Hippocampal formation (tissue), 2 donors: ENCODE measurements at regions not wholly inside any gene's neighbourhood (a gene's known extent, or its start where the extent isn't known, plus 50 kb on each side); places are given as distances from the start of the nearest gene placed in this dataset.
"Not testable (repeated sequence)": the region's sequence is repeated elsewhere in the genome, so short reads cannot be mapped to it uniquely, and the experiment has no call there.

Experiments used
- DNase-seq, 2 donors: peaks; one replicate each; lab custom pipeline; 2025; lab: John Stamatoyannopoulos, UW

GRCh38 chr3:36077320-36077719 lies 303.0 kb upstream of the STAC start:
- DNase-seq, result no peak

DNA sequence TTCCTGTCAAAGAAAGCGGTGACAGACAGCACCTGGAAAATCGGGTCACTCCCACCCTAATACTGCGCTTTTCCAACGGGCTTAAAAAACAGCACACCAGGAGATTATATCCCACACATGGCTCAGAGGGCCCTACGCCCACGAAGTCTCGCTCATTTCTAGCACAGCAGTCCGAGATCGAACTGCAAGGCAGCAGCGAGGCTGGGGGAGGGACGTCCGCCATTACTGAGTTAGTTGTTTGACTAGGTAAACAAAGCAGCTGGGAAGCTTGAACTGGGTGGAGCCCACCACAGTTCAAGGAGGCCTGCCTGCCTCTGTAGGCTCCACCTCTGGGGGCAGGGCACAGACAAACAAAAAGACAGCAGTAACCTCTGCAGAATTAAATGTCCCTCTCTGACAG lies 297.3 kb upstream of the STAC start:
- DNase-seq, result not testable (repeated sequence)

DNA sequence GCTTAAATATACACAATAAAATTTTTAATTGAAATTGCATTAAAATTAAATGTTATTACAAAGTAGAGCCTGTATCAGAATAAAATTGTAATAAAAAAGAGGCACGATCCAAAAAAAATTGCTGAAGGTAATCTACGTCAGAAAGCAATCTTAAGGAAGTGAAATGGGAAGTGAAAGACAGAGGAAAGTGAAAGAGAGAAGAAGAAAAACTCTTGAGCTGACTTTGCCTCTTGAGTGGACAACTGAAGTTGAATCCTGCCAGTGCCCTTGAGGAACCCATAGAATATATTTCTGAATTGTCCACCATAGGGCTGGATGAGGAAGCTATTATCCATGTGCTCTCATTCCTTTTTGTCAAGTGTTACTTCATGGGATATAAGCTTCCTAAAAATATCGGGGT lies 285.1 kb upstream of the STAC start:
- DNase-seq, result no peak

- no peak for DNase-seq
Observed at GRCh38 chr3:36097209-36097608, 283.1 kb upstream of the STAC start.

- no peak for DNase-seq
Observed at GRCh38 chr3:36114353-36114752, 266.0 kb upstream of the STAC start.

GRCh38 chr3:36124118-36124796 lies 256.0 kb upstream of the STAC start:
- no peak for DNase-seq

- no peak for DNase-seq
Observed at GRCh38 chr3:36132214-36132613, 248.1 kb upstream of the STAC start.

DNA sequence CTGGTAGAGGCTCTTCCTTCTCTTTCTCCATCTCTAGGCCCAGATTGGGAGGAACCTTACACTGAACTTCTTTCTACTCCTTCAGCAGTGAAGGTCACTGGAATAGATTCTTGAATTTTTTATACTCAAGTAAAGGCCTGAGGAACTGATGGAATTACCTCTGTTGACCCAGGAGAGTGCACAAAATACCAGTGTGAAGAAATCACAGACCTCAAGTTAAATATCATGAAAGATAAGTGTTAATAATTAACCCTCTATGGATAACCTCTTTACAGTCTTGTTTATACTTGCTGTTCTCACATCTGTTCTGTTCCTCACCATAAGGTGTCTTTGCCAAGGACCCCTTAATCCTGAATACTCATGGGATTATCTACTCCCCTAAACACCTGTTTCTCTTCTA lies 244.4 kb upstream of the STAC start:
- no peak for DNase-seq

- no peak for DNase-seq
Observed at GRCh38 chr3:36142746-36143145, 237.6 kb upstream of the STAC start.

GRCh38 chr3:36146404-36146803 lies 233.9 kb upstream of the STAC start:
- DNase-seq, result no peak

DNA sequence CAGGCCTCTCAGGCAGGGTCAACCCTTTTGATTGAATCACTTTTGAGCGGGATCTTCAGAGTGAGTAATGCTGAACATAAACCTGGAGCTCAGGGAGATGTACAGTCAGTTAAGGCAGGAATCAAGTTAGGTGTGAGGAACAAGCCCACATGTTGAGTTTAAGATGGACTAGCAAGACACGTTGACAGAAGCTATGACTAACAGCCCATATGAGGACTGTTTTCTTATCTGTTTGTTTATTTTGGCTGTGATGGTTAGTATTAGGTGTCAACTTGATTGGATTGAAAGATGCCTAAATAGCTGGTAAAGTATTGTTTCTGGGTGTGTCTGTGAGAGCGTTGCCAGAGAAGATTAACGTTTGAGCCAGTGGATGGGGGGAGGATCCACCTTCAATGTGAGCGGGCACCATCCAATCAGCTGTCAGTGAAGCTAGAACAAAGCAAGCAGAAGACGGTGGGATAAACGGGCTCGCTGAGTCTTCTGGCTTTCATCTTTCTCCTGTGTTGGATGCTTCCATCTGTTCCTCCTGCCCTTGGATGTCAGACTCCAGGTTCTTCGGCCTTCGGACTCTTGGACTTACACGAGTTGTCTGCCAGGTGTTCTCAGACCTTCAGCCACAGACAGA lies 232.3 kb upstream of the STAC start:
- no peak for DNase-seq

DNA sequence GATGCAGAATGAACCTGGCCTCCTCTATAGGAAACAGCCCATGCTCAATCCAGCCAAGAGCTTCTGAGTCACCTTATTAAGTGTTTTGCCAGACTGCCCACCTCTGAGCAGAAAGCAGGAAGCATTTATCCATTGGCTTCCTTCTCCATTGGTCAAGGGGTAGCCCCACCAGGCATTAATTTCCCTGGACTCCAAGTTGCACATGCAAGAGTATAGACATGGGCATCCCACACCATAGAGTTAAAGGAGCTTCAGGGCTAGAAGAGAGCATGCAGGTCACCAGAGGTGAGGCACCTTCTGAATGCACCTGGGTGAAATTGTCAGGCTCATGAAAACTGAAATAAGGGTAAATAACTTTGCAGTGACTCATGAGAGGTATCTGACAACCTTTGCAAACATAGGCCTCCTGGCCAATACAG lies 230.8 kb upstream of the STAC start:
- DNase-seq, result no peak

GRCh38 chr3:36155515-36155914 lies 224.8 kb upstream of the STAC start:
- DNase-seq, result no peak

- DNase-seq, result no peak
Observed at GRCh38 chr3:36164400-36164799, 215.9 kb upstream of the STAC start.

GRCh38 chr3:36165509-36166290 lies 214.6 kb upstream of the STAC start:
- no peak for DNase-seq

DNA sequence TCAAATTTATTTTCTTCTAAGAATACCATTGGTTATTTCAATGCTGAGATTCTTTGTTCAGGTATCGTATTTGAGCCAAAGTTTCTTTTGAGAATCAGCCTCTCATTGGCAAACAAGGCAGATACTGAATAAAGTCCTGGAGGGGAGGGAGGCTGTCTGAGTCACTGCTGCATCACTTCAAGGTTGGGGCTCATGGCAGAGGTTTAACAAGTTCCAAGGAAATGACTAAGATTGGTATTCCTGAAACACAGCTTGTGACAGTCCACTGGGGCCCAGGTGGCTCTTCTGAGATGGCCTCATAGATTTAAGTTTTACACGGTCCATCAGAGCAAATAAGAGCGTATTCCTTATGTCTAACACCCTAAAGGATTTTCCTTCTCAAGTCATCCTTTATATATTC lies 213.8 kb upstream of the STAC start:
- no peak for DNase-seq

- DNase-seq, result no peak
Observed at GRCh38 chr3:36172699-36173098, 207.6 kb upstream of the STAC start.

- no peak for DNase-seq
Observed at GRCh38 chr3:36175113-36175812, 205.0 kb upstream of the STAC start.

DNA sequence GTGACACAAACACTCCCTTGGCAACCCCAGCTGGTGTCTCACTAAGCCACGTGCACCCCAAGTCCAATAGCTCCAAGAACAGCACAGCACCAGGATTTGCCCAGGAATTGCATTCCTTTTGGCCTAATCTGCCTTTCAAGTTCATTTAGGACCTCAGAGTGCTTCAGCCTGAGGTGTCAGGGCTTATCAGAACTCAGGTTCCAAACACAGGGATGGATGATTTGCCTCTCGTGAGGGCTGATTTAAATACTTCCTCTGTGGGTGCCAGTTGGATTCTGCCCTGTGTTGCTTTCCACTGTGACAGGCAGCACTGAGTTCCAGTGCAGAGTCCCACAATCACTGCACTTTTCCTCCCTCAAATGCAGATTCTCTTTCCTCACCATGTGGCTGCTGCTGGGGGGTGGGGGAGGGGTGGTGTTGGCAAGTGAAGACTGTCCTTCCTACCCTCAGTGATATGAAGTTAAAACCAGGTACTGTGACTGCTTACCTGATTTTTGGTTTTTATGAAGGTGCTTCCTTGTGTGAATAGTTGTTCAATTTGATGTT lies 204.3 kb upstream of the STAC start:
- DNase-seq, result no peak

- DNase-seq, result no peak
Observed at GRCh38 chr3:36178018-36178417, 202.3 kb upstream of the STAC start.

DNA sequence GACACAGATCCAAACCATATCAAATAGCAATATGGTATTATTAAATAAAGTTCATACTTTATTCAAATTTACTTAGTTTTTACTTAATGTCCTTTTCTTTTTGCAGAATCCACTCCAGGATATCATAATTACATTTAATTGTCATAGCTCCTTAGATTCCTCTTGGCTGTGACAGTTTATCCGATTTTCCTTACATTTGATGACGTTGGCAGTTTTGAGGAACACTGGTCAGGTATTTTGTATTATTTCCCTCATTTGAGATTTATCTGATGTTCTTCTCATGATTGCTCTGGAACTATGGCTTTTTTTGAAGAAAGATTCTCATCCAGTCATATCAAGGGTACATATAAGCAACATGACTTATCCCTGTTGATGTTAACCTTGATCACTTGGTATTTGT lies 198.3 kb upstream of the STAC start:
- DNase-seq, result no peak

GRCh38 chr3:36187197-36187596 lies 193.1 kb upstream of the STAC start:
- DNase-seq, result not testable (repeated sequence)
